HepG2 (cell line): ENCODE measurements at regions not wholly inside any gene's neighbourhood (a gene's known extent, or its start where the extent isn't known, plus 50 kb on each side); places are given as distances from the start of the nearest gene placed in this dataset.

ENCODE experiments used
- ATAC-seq: fragments of 200-7000 bp; cut with Tn5 transposase; 3 replicates; pipeline ENCODE4 v1.9.1; 2020; ENCODE audit warnings: mild to moderate bottlenecking, moderate library complexity
- BruUV-seq: library from RNA; stranded (reverse); fragments of 400-500 nt; replicated peaks from 2 replicates; lab custom pipeline; 2021; lab: Mats Ljungman, UMichigan
- CTCF ChIA-PET: fragments of 300-600 bp; formaldehyde crosslinking; extraction: SDS; loops from one replicate; lab custom pipeline; 2021; ENCODE audit warnings: low total read pairs, inconsistent platforms, low intra/inter-chr PET ratio; lab: Yijun Ruan, JAX
- POLR2A ChIA-PET: fragments of 350-600 bp; sonication (Branson Sonifier 250); formaldehyde crosslinking; loops from one replicate; lab custom pipeline; 2020; ENCODE audit warnings: antibody characterized with exemption, inconsistent platforms; lab: Yijun Ruan, JAX
- DNase-seq: peaks from one replicate; pipeline ENCODE4 v3.0.0-alpha.2; 2015; ENCODE audit warnings: low spot score
- FAIRE-seq: peaks from 3 replicates; lab custom pipeline; 2011; peaks lifted over from hg19 to GRCh38; lab: Jason Lieb, UNC
- H2AFZ ChIP-seq: one replicate; pipeline ENCODE4 v1.6.1; 2011; ENCODE audit warnings: low read length, inconsistent platforms
- H3K27ac ChIP-seq: fragments of 300-600 bp; 3 replicates; pipeline ENCODE4 v1.8.0; 2011; ENCODE audit warnings: mixed run types, mild to moderate bottlenecking, mixed read lengths, low read length, inconsistent platforms; ENCODE audit not compliant: insufficient read depth; ENCODE audit errors: extremely low read length
- H3K27me3 ChIP-seq, 2 experiments: fragments of 200-600 bp in 1 of 2; 2 replicates in 1 of 2; 3 replicates in 1 of 2; pipeline versions ENCODE4 v1.6.0 to v1.8.0; 2011; ENCODE audit warnings: low read length in 2 of 2, mild to moderate bottlenecking in 2 of 2, moderate library complexity in 2 of 2, inconsistent platforms in 1 of 2; ENCODE audit not compliant: insufficient read depth in 2 of 2, control insufficient read depth in 1 of 2
- H3K36me3 ChIP-seq, 2 experiments: fragments of 200-600 bp in 1 of 2; replicated peaks in 1 of 2; 2 replicates in 1 of 2; 3 replicates in 1 of 2; pipeline versions ENCODE4 v1.5.1 to v1.8.0; 2011; ENCODE audit warnings: low read length in 2 of 2, inconsistent platforms in 1 of 2; ENCODE audit not compliant: insufficient read depth in 2 of 2, control insufficient read depth in 1 of 2
- H3K4me1 ChIP-seq: 2 replicates; pipeline ENCODE4 v1.5.1; 2012; ENCODE audit warnings: low read length, inconsistent platforms; ENCODE audit not compliant: insufficient read depth
- H3K4me2 ChIP-seq: 2 replicates; pipeline ENCODE4 v1.6.0; 2011; ENCODE audit warnings: low read depth, low read length, inconsistent platforms
- H3K4me3 ChIP-seq, 3 experiments: fragments of 200-600 bp in 1 of 3; sonication (generic), shearing (Covaris generic) in 1 of 3; replicated peaks in 1 of 3; 2 replicates each; pipeline ENCODE4 v1.5.1; 2011 to 2016; ENCODE audit warnings: low read length in 3 of 3, inconsistent platforms in 2 of 3, low read depth in 2 of 3, mild to moderate bottlenecking in 2 of 3, control low read depth in 1 of 3, mixed read lengths in 1 of 3; ENCODE audit not compliant: insufficient read depth in 1 of 3
- H3K79me2 ChIP-seq: one replicate; pipeline ENCODE4 v1.6.1; 2011; ENCODE audit warnings: low read length, inconsistent platforms; ENCODE audit not compliant: insufficient read depth
- H3K9ac ChIP-seq: 2 replicates; pipeline ENCODE4 v1.6.0; 2011; ENCODE audit warnings: mild to moderate bottlenecking, low read depth, low read length, inconsistent platforms; ENCODE audit not compliant: insufficient read depth
- H3K9me3 ChIP-seq: 2 replicates; pipeline ENCODE4 v1.5.1; 2012; ENCODE audit warnings: mild to moderate bottlenecking, low read length
- H4K20me1 ChIP-seq: 2 replicates; pipeline ENCODE4 v1.6.0; 2011; ENCODE audit warnings: inconsistent platforms, mild to moderate bottlenecking, low read length, moderate library complexity; ENCODE audit not compliant: insufficient read depth
- PITX1 ChIP-seq: sonication (generic); formaldehyde crosslinking; IDR thresholded peaks from 2 replicates; pipeline ENCODE4 v1.5.1; 2020; ENCODE audit warnings: mild to moderate bottlenecking, missing genetic modification reagents
- SMAD9 ChIP-seq: sonication (generic); formaldehyde crosslinking; IDR thresholded peaks from 2 replicates; pipeline ENCODE4 v1.5.1; 2020; ENCODE audit warnings: mild to moderate bottlenecking, missing genetic modification reagents
- SOX6 ChIP-seq, 2 experiments: fragments of 450-650 bp in 1 of 2; sonication (generic) in 1 of 2; formaldehyde crosslinking in 1 of 2; IDR thresholded peaks; 2 replicates each; pipeline versions ENCODE4 v1.4.0 to v1.6.1; 2017 to 2020; ENCODE audit warnings: antibody characterized with exemption in 1 of 2, mild to moderate bottlenecking in 1 of 2, missing genetic modification reagents in 1 of 2
- ZNF331 ChIP-seq: sonication (generic); formaldehyde crosslinking; IDR thresholded peaks from 2 replicates; pipeline ENCODE4 v1.4.0; 2020; ENCODE audit warnings: missing genetic modification reagents
- WGBS: methylation state at CpG from one replicate; pipeline ENCODE4 v1.1.6; 2017; ENCODE audit warnings: low lambda C conversion rate; 5-methylcytosine and 5-hydroxymethylcytosine counted together
- in situ Hi-C: cut with HindIII; loops from 2 replicates; pipeline ENCODE4 v1.10.0; 2017; ENCODE audit warnings: low pct_unique_long_range_greater_than_20kb; ENCODE audit not compliant: extremely low pct_ligation_motif_present
- intact Hi-C: fragments of 100-400 bp; cut with micrococcal nuclease; formaldehyde crosslinking; loops from one replicate; pipeline ENCODE4 v1.10.0; 2022; ENCODE audit not compliant: unreplicated experiment
- TF ChIP-seq, protein P1 (sequence below): sonication (generic); formaldehyde crosslinking; IDR thresholded peaks from 2 replicates; pipeline ENCODE4 v1.4.0; 2020; ENCODE audit warnings: missing genetic modification reagents
- TF ChIP-seq, protein P2 (sequence below): sonication (generic); formaldehyde crosslinking; IDR thresholded peaks from 2 replicates; pipeline ENCODE4 v1.5.0; 2020; ENCODE audit warnings: mild to moderate bottlenecking, low read depth, missing genetic modification reagents, borderline replicate concordance
- TF ChIP-seq, protein P3 (sequence below): sonication (generic); formaldehyde crosslinking; IDR thresholded peaks from 2 replicates; pipeline ENCODE4 v1.4.0; 2020; ENCODE audit warnings: missing genetic modification reagents, borderline replicate concordance
- TF ChIP-seq, protein P4 (sequence below): sonication (generic); formaldehyde crosslinking; IDR thresholded peaks from 2 replicates; pipeline ENCODE4 v1.4.0; 2020; ENCODE audit warnings: missing genetic modification reagents, borderline replicate concordance
- TF ChIP-seq, protein P5 (sequence below): sonication (generic); formaldehyde crosslinking; IDR thresholded peaks from 2 replicates; pipeline ENCODE4 v1.5.1; 2020; ENCODE audit warnings: mild to moderate bottlenecking, missing genetic modification reagents

DNA sequence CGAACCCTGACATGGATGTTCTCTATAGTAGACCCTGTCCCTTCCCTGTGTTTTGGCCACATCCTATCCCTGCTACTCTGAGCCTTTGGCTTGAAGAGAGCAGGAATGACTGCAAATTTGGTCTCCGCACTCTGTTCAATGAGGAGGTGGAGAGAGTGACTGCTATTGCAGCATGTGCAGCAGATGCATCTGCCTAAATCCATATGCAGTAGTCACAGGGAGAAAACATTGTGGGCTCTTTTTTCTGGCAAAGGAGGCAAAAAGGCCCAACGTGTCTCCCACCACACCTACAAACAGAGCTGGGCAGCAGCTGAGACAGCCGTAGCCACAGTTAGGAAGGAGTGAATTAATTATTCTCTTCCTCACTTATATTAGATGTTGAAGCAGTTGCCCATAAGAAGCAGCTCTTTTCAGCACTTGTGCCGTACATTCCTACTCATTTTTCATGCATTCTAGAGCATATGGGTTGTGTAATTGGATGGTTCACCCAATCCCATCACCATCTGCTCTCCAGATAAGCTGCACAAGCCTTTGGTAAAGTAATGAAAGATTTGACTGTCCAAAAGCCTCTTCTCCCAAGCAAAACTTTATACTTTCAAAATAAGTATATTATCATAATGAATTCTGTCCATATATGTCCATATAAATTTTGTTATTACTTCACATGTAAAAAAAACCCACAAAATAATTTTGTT, 147.9 kb upstream of the FAM47A start:
- 0% methylated on average over 3 of the region's 5 CpGs for WGBS
- no peaks in the 10 kb centered on the region for H4K20me1 ChIP-seq
- intact Hi-C loops, result no loop called here
- no peak overlapping the region for H3K27ac ChIP-seq
- no peaks in the 10 kb centered on the region for H3K27me3 ChIP-seq
- H3K79me2 ChIP-seq, result no peaks in the 10 kb centered on the region
- H3K4me3 ChIP-seq, result no peak overlapping the region
- in situ Hi-C loops, result loop anchor here (25.0 kb wide), 1 partner anchor 843 kb away; no protein-coding TSS in a partner anchor
- no peaks in the 10 kb centered on the region for H3K9me3 ChIP-seq
- ChIA-PET POLR2A (no interaction called here), CTCF (no interaction called here)
- no peak for FAIRE-seq
- no TSS peak for BruUV-seq
- no peaks in the 10 kb centered on the region for H3K36me3 ChIP-seq
- H3K9ac ChIP-seq, result no peak overlapping the region
- no peak overlapping the region for H2AFZ ChIP-seq
- no peak for DNase-seq
- no peak overlapping the region for H3K4me2 ChIP-seq
- no peak for ATAC-seq
- no peaks in the 10 kb centered on the region for H3K4me1 ChIP-seq
- TF ChIP-seq, protein P1, sequence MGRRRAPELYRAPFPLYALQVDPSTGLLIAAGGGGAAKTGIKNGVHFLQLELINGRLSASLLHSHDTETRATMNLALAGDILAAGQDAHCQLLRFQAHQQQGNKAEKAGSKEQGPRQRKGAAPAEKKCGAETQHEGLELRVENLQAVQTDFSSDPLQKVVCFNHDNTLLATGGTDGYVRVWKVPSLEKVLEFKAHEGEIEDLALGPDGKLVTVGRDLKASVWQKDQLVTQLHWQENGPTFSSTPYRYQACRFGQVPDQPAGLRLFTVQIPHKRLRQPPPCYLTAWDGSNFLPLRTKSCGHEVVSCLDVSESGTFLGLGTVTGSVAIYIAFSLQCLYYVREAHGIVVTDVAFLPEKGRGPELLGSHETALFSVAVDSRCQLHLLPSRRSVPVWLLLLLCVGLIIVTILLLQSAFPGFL (CRISPR knock-in tag), result no peak
- TF ChIP-seq, protein P2, sequence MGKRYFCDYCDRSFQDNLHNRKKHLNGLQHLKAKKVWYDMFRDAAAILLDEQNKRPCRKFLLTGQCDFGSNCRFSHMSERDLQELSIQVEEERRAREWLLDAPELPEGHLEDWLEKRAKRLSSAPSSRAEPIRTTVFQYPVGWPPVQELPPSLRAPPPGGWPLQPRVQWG (CRISPR knock-in tag), result no peak
- no peak for TF ChIP-seq PITX1
- TF ChIP-seq SMAD9, result no peak
- TF ChIP-seq ZNF331 (CRISPR knock-in tag), result no peak
- no peak for TF ChIP-seq SOX6 (IDR thresholded peaks at IDR 0.05)
- no peak for TF ChIP-seq SOX6 (CRISPR knock-in tag; IDR thresholded peaks at IDR 0.05)
- TF ChIP-seq, protein P3, sequence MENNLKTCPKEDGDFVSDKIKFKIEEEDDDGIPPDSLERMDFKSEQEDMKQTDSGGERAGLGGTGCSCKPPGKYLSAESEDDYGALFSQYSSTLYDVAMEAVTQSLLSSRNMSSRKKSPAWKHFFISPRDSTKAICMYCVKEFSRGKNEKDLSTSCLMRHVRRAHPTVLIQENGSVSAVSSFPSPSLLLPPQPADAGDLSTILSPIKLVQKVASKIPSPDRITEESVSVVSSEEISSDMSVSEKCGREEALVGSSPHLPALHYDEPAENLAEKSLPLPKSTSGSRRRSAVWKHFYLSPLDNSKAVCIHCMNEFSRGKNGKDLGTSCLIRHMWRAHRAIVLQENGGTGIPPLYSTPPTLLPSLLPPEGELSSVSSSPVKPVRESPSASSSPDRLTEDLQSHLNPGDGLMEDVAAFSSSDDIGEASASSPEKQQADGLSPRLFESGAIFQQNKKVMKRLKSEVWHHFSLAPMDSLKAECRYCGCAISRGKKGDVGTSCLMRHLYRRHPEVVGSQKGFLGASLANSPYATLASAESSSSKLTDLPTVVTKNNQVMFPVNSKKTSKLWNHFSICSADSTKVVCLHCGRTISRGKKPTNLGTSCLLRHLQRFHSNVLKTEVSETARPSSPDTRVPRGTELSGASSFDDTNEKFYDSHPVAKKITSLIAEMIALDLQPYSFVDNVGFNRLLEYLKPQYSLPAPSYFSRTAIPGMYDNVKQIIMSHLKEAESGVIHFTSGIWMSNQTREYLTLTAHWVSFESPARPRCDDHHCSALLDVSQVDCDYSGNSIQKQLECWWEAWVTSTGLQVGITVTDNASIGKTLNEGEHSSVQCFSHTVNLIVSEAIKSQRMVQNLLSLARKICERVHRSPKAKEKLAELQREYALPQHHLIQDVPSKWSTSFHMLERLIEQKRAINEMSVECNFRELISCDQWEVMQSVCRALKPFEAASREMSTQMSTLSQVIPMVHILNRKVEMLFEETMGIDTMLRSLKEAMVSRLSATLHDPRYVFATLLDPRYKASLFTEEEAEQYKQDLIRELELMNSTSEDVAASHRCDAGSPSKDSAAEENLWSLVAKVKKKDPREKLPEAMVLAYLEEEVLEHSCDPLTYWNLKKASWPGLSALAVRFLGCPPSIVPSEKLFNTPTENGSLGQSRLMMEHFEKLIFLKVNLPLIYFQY, result no peak
- TF ChIP-seq, protein P4, sequence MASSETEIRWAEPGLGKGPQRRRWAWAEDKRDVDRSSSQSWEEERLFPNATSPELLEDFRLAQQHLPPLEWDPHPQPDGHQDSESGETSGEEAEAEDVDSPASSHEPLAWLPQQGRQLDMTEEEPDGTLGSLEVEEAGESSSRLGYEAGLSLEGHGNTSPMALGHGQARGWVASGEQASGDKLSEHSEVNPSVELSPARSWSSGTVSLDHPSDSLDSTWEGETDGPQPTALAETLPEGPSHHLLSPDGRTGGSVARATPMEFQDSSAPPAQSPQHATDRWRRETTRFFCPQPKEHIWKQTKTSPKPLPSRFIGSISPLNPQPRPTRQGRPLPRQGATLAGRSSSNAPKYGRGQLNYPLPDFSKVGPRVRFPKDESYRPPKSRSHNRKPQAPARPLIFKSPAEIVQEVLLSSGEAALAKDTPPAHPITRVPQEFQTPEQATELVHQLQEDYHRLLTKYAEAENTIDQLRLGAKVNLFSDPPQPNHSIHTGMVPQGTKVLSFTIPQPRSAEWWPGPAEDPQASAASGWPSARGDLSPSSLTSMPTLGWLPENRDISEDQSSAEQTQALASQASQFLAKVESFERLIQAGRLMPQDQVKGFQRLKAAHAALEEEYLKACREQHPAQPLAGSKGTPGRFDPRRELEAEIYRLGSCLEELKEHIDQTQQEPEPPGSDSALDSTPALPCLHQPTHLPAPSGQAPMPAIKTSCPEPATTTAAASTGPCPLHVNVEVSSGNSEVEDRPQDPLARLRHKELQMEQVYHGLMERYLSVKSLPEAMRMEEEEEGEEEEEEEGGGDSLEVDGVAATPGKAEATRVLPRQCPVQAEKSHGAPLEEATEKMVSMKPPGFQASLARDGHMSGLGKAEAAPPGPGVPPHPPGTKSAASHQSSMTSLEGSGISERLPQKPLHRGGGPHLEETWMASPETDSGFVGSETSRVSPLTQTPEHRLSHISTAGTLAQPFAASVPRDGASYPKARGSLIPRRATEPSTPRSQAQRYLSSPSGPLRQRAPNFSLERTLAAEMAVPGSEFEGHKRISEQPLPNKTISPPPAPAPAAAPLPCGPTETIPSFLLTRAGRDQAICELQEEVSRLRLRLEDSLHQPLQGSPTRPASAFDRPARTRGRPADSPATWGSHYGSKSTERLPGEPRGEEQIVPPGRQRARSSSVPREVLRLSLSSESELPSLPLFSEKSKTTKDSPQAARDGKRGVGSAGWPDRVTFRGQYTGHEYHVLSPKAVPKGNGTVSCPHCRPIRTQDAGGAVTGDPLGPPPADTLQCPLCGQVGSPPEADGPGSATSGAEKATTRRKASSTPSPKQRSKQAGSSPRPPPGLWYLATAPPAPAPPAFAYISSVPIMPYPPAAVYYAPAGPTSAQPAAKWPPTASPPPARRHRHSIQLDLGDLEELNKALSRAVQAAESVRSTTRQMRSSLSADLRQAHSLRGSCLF (CRISPR knock-in tag), result no peak
- TF ChIP-seq, protein P5, sequence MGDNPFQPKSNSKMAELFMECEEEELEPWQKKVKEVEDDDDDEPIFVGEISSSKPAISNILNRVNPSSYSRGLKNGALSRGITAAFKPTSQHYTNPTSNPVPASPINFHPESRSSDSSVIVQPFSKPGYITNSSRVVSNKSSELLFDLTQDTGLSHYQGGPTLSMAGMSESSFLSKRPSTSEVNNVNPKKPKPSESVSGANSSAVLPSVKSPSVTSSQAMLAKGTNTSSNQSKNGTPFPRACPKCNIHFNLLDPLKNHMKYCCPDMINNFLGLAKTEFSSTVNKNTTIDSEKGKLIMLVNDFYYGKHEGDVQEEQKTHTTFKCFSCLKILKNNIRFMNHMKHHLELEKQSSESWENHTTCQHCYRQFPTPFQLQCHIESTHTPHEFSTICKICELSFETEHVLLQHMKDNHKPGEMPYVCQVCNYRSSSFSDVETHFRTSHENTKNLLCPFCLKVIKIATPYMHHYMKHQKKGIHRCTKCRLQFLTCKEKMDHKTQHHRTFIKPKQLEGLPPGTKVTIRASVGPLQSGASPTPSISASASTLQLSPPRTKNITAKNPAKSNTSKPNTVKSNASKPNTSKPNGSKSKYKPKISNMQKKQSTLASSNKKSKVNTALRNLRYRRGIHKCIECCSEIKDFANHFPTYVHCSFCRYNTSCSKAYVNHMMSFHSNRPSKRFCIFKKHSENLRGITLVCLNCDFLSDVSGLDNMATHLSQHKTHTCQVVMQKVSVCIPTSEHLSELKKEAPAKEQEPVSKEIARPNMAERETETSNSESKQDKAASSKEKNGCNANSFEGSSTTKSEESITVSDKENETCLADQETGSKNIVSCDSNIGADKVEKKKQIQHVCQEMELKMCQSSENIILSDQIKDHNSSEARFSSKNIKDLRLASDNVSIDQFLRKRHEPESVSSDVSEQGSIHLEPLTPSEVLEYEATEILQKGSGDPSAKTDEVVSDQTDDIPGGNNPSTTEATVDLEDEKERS, result no peak
